IPS-NIHi7 (cell line): ENCODE measurements at regions not wholly inside any gene's neighbourhood (a gene's known extent, or its start where the extent isn't known, plus 50 kb on each side); places are given as distances from the start of the nearest gene placed in this dataset.

ENCODE experiments used
- DNase-seq: peaks from one replicate; pipeline ENCODE4 v3.0.0; 2012; ENCODE audit warnings: mixed read lengths; ENCODE audit errors: extremely low spot score

GRCh38 chr6:1091900-1092299 is 220.0 kb upstream of the FOXQ1 start:
- no peak for DNase-seq

GRCh38 chr6:1089859-1090258 is 222.0 kb upstream of the FOXQ1 start:
- DNase-seq, result no peak

GRCh38 chr6:1088492-1089001 is 223.4 kb upstream of the FOXQ1 start:
- DNase-seq, result no peak

- no peak for DNase-seq
Observed at GRCh38 chr6:1087154-1087843, 224.6 kb upstream of the FOXQ1 start.

- DNase-seq, result no peak
Observed at GRCh38 chr6:1086446-1087153, 225.3 kb upstream of the FOXQ1 start.

GRCh38 chr6:1082285-1082935 is 229.5 kb upstream of the FOXQ1 start:
- DNase-seq, result no peak

GRCh38 chr6:1081551-1082284 is 230.2 kb upstream of the FOXQ1 start:
- no peak for DNase-seq

GRCh38 chr6:1080453-1081337 is 231.2 kb upstream of the FOXQ1 start:
- DNase-seq, result no peak

- DNase-seq, result no peak
Observed at GRCh38 chr6:1079525-1079924, 232.4 kb upstream of the FOXQ1 start.

GRCh38 chr6:1077478-1078416 is 234.2 kb upstream of the FOXQ1 start:
- no peak for DNase-seq

- no peak for DNase-seq
Observed at GRCh38 chr6:1076531-1077459, 235.1 kb upstream of the FOXQ1 start.

GRCh38 chr6:1075880-1076279 is 236.0 kb upstream of the FOXQ1 start:
- DNase-seq, result no peak

GRCh38 chr6:1075444-1075843 is 236.5 kb upstream of the FOXQ1 start:
- DNase-seq, result no peak

GRCh38 chr6:1070085-1070521 is 241.8 kb upstream of the FOXQ1 start:
- no peak for DNase-seq

- DNase-seq, result no peak
Observed at GRCh38 chr6:1068905-1069304, 243.0 kb upstream of the FOXQ1 start.

- no peak for DNase-seq
Observed at GRCh38 chr6:1068068-1068467, 243.8 kb upstream of the FOXQ1 start.

GRCh38 chr6:1067346-1067745 is 244.6 kb upstream of the FOXQ1 start:
- DNase-seq, result no peak

- no peak for DNase-seq
Observed at GRCh38 chr6:1066449-1067090, 245.3 kb upstream of the FOXQ1 start.
